GM12875 (cell line): ENCODE measurements at regions not wholly inside any gene's neighbourhood (a gene's known extent, or its start where the extent isn't known, plus 50 kb on each side); places are given as distances from the start of the nearest gene placed in this dataset.

ENCODE experiments used
- H3K4me3 ChIP-seq: one replicate; pipeline ENCODE4 v1.5.1; 2011; ENCODE audit warnings: low read depth, low read length, control low read depth
- CTCF ChIP-seq: IDR thresholded peaks from 2 replicates; pipeline ENCODE4 v1.5.1; 2011; ENCODE audit warnings: low read depth, mild to moderate bottlenecking, control low read depth, inconsistent platforms, low read length, moderate library complexity, borderline replicate concordance; ENCODE audit not compliant: insufficient read depth

- no peak overlapping the region for H3K4me3 ChIP-seq
- no peak for TF ChIP-seq CTCF
These were observed 425.7 kb upstream of the ZFP42 start for GRCh38 chr4:187569871-187570270.

- no peak for TF ChIP-seq CTCF
- H3K4me3 ChIP-seq, result no peak overlapping the region
These were observed 419.9 kb upstream of the ZFP42 start for GRCh38 chr4:187575706-187576105.

GRCh38 chr4:187576751-187577150, 418.8 kb upstream of the ZFP42 start:
- TF ChIP-seq CTCF, result no peak
- no peak overlapping the region for H3K4me3 ChIP-seq

- TF ChIP-seq CTCF, result no peak
- H3K4me3 ChIP-seq, result no peak overlapping the region
These were observed 417.6 kb upstream of the ZFP42 start for GRCh38 chr4:187577941-187578480.

GRCh38 chr4:187586892-187587291, 408.7 kb upstream of the ZFP42 start:
- H3K4me3 ChIP-seq, result no peak overlapping the region
- TF ChIP-seq CTCF, result no peak

GRCh38 chr4:187598196-187598595, 397.4 kb upstream of the ZFP42 start:
- H3K4me3 ChIP-seq, result no peak overlapping the region
- no peak for TF ChIP-seq CTCF

GRCh38 chr4:187602339-187603092, 393.1 kb upstream of the ZFP42 start:
- no peak for TF ChIP-seq CTCF
- no peak overlapping the region for H3K4me3 ChIP-seq
